WI38 (cell line): ENCODE measurements at regions not wholly inside any gene's neighbourhood (a gene's known extent, or its start where the extent isn't known, plus 50 kb on each side); places are given as distances from the start of the nearest gene placed in this dataset.
"Not testable (repeated sequence)": the region's sequence is repeated elsewhere in the genome, so short reads cannot be mapped to it uniquely, and the experiment has no call there.

ENCODE experiments used
- H3K4me3 ChIP-seq: 2 replicates; pipeline ENCODE4 v1.5.1; 2011; ENCODE audit warnings: low read depth, mild to moderate bottlenecking, control low read depth, low read length
- CTCF ChIP-seq: IDR thresholded peaks from 2 replicates; pipeline ENCODE4 v1.5.1; 2012; ENCODE audit warnings: low read depth, mild to moderate bottlenecking, control low read depth, low read length

GRCh38 chr10:89978081-89978480 is 276.7 kb downstream of the KIF20B start:
- H3K4me3 ChIP-seq, result no peak overlapping the region
- TF ChIP-seq CTCF, result no peak

GRCh38 chr10:89979726-89980125 is 278.3 kb downstream of the KIF20B start:
- no peak for TF ChIP-seq CTCF
- H3K4me3 ChIP-seq, result no peak overlapping the region

GRCh38 chr10:89980166-89980565 is 278.8 kb downstream of the KIF20B start:
- no peak for TF ChIP-seq CTCF
- H3K4me3 ChIP-seq, result no peak overlapping the region

- no peak for TF ChIP-seq CTCF
Measured at GRCh38 chr10:89981891-89982290, 280.5 kb downstream of the KIF20B start.

GRCh38 chr10:89985446-89985845 is 284.1 kb downstream of the KIF20B start:
- TF ChIP-seq CTCF, result no peak

More at GRCh38 chr10:89981891-89982290, 280.5 kb downstream of the KIF20B start:
- no peak overlapping the region for H3K4me3 ChIP-seq

GRCh38 chr10:89988361-89988760 is 287.0 kb downstream of the KIF20B start:
- H3K4me3 ChIP-seq, result not testable (repeated sequence)

More at GRCh38 chr10:89985446-89985845, 284.1 kb downstream of the KIF20B start:
- no peak overlapping the region for H3K4me3 ChIP-seq

- no peak for TF ChIP-seq CTCF
Measured at GRCh38 chr10:89992575-89992974, 291.2 kb downstream of the KIF20B start.

GRCh38 chr10:90007226-90007625 is 305.8 kb downstream of the KIF20B start:
- TF ChIP-seq CTCF, result no peak
- no peak overlapping the region for H3K4me3 ChIP-seq

More at GRCh38 chr10:89992575-89992974, 291.2 kb downstream of the KIF20B start:
- no peak overlapping the region for H3K4me3 ChIP-seq

GRCh38 chr10:90011281-90011680 is 309.9 kb downstream of the KIF20B start:
- H3K4me3 ChIP-seq, result not testable (repeated sequence)
